Immature natural killer cell (primary cell): ENCODE measurements at regions not wholly inside any gene's neighbourhood (a gene's known extent, or its start where the extent isn't known, plus 50 kb on each side); places are given as distances from the start of the nearest gene placed in this dataset.

Experiments used
- DNase-seq, 3 donors: peaks; one replicate each; pipeline ENCODE4 v3.0.0; 2022; ENCODE audit warnings: mixed read lengths in 1 of 3
- H3K27ac Mint-ChIP-seq, 6 donors: one replicate each; pipeline ENCODE4 v1.8.0; 2020; ENCODE audit warnings: mixed read lengths in 6 of 6, mild to moderate bottlenecking in 5 of 6, inconsistent platforms in 4 of 6, moderate library complexity in 3 of 6
- H3K27me3 Mint-ChIP-seq, 3 donors: one replicate each; pipeline ENCODE4 v1.8.0; 2020 to 2021; ENCODE audit warnings: low read depth in 3 of 3, mild to moderate bottlenecking in 3 of 3, mixed read lengths in 3 of 3, moderate library complexity in 3 of 3, inconsistent platforms in 1 of 3
- H3K36me3 Mint-ChIP-seq, 3 donors: one replicate each; pipeline ENCODE4 v1.8.0; 2020; ENCODE audit warnings: mixed read lengths in 3 of 3, inconsistent platforms in 2 of 3, mild to moderate bottlenecking in 2 of 3
- H3K4me1 Mint-ChIP-seq, 2 donors: one replicate each; pipeline ENCODE4 v1.8.0; 2020; ENCODE audit warnings: inconsistent platforms in 2 of 2, mild to moderate bottlenecking in 2 of 2, mixed read lengths in 2 of 2, moderate library complexity in 1 of 2
- H3K4me3 Mint-ChIP-seq, 5 donors: one replicate each; pipeline ENCODE4 v1.8.0; 2020; ENCODE audit warnings: mild to moderate bottlenecking in 5 of 5, mixed read lengths in 5 of 5, inconsistent platforms in 3 of 5, moderate library complexity in 3 of 5
- H3K9me3 Mint-ChIP-seq, 6 donors: one replicate each; pipeline ENCODE4 v1.8.0; 2020; ENCODE audit warnings: mild to moderate bottlenecking in 6 of 6, mixed read lengths in 6 of 6, inconsistent platforms in 4 of 6, moderate library complexity in 3 of 6

DNA sequence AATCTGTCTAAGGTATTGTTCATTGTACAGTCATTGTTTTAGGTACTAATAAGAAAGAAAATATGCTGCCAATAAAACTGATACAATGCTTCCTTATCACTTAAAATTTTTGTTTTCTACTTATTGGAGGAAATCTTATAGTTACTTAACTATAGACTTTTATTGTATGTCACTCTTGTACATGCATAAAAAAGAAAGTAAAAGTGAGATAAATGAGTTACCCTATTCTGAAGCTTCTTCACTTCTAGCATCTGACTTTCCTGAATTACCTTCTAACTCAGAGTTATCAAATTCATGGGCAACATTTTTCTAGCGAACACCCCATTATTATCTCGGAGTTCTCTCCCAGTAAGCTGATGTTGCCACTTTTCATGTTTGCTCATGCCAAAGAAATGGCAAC, 504.9 kb downstream of the SH2D4B start:
- no peaks in the 10 kb centered on the region for H3K4me1 Mint-ChIP-seq

DNA sequence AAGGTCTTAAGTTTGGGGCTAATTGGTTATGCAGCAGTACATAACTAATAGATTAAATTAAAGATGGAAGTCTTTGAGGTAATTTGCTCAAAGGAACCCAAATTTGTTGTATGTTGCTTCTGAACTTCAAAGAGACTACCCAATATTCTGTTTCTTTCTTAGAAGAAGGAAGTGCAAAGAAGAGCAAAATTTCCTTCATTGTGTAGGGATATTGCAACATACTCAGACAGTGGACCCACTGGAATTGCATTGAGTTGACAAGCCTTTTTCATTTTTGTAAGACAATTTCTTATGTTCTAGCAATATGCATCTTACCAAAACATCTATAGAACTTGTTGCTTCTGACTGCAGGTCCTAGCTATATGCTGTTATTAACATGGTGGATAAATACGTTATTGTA, 527.8 kb downstream of the SH2D4B start:
- DNase-seq = no peak

More for the DNA sequence above, 504.9 kb downstream of the SH2D4B start:
- Mint-ChIP-seq H3K36me3 (no peaks in the 10 kb centered on the region), H3K9me3 (peaks cover 0 to 6% (median 3%) of the 10 kb centered on the region in 6 donors), H3K27ac (no peak overlapping the region), H3K4me3 (no peak overlapping the region), H3K27me3 (peaks cover 0 to 1% (median 0%) of the 10 kb centered on the region in 3 donors)
- DNase-seq = no peak

DNA sequence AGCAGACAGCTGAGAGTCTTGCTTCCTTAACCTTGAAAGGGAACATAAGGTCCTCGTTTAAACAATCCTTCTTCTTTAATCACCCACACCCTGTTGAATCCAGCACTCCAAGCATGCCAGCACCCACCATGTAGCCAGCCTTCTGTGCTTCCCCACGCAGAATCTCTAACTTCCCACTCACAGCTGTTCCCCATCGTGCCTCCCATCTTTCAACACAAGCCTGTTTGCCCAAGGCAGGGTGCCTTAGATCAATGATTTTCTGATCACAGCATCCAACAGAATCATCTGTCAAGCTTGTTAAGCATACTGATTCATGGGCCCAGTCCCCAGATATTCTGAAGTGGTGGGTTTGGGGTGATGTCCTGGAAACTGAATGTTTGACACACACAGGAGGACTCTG, 530.8 kb downstream of the SH2D4B start:
- Mint-ChIP-seq H3K27me3 (peaks cover 0 to 3% (median 0%) of the 10 kb centered on the region in 3 donors), H3K9me3 (peaks cover 0 to 7% (median under 1%) of the 10 kb centered on the region in 6 donors), H3K4me3 (no peak overlapping the region), H3K4me1 (no peaks in the 10 kb centered on the region), H3K27ac (no peak overlapping the region), H3K36me3 (no peaks in the 10 kb centered on the region)
- no peak for DNase-seq

More for the DNA sequence above, 527.8 kb downstream of the SH2D4B start:
- Mint-ChIP-seq H3K4me3 (no peak overlapping the region), H3K27ac (no peak overlapping the region), H3K9me3 (peaks cover 0 to 14% (median under 1%) of the 10 kb centered on the region in 6 donors), H3K36me3 (no peaks in the 10 kb centered on the region), H3K27me3 (peaks cover 0 to 3% (median 0%) of the 10 kb centered on the region in 3 donors), H3K4me1 (no peaks in the 10 kb centered on the region)

DNA sequence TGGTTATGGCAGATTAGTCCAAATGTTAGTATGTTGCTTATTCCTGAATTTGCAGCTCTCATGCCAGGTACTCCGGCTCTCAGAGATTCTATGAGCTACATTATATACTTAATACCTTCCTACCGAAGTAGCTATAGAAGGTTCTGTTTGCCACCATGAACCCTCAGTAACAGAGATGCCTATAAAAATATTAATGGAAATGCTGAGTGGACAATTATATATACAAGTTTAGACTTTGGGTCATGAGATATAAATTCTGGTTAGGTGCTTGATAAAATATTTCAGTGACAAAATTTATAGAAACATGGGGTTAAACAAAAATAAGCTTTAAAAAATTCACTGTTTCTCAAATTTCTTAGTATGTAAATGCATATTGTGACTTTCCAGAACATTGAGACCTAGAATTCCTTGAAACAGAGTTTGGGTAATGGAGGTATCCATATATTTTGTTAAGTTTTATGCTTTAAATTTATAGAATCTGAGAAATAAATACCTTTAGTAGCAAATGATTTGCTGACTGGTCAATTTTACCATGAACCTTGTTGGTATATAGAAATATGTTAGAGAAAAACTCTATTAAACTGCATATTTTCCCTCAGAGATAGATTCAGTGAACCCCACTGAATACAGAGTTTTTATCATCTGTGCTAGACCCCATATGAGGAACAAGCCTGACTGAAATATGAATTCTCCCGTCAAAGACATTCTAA, 533.5 kb downstream of the SH2D4B start:
- Mint-ChIP-seq H3K27me3 (peaks cover 0 to 1% (median 0%) of the 10 kb centered on the region in 3 donors), H3K27ac (no peak overlapping the region), H3K4me3 (no peak overlapping the region), H3K4me1 (no peaks in the 10 kb centered on the region), H3K36me3 (no peaks in the 10 kb centered on the region), H3K9me3 (peaks cover 0 to 4% (median 0%) of the 10 kb centered on the region in 6 donors)
- DNase-seq = no peak

DNA sequence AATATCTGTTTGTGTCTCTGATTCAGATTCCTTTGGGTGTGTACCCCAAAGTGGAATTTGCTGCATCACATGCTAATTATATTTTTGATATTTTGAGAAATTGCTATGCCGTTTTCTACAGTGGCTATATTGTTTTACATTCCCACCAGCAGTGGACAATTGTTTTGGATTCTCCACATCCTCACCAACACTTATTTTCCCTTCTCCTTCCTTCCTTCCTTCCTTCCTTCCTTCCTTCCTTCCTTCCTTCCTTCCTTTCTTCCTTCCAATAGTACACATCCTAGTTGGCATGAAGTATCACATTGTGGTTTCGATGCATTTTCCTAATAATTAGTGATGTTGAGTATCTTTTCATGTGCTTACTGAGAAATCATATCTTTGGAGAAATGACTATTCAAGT, 535.5 kb downstream of the SH2D4B start:
- Mint-ChIP-seq H3K9me3 (peaks cover 0 to 12% (median 2%) of the 10 kb centered on the region in 6 donors), H3K4me3 (no peak overlapping the region), H3K27ac (no peak overlapping the region), H3K36me3 (no peaks in the 10 kb centered on the region), H3K27me3 (peaks cover 0 to 1% (median 0%) of the 10 kb centered on the region in 3 donors), H3K4me1 (no peaks in the 10 kb centered on the region)
- no peak for DNase-seq

DNA sequence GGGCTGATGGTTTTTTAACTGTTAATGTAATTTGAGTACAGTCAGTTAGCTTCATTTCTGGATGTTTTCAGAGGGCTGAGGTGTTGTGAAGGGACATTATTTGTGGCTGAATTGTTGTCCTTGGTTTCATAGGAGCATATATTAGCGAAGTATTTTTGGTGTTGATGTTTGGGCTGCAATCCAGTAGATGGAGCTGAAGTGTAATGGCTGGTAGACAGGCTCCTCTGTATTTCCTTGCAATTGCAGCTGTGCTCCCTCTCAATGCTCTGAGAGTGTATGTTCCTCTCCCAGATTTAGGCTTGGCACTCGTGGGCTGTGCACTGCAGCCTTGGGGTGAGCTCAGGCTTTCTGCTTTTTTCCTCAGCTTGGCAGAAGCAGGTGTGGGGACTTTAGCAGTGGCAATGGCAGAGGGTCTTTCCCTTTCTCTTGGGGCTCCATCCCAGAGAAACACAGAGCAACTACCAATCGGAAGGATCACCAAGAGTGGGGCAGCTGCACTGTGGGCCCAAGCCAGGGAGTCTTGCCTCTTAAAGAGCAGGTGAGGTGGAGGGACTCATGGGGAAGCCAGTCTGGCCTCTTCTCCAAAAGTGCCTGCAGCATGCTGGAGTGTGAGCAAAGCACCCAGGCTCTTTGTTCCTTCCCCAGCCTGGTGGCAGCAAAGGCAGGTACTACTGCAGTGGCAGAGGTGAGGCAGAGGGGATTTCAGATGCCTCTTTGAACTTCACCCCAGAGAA, 544.4 kb downstream of the SH2D4B start:
- Mint-ChIP-seq H3K4me1 (no peaks in the 10 kb centered on the region), H3K36me3 (no peaks in the 10 kb centered on the region), H3K27ac (no peak overlapping the region)

DNA sequence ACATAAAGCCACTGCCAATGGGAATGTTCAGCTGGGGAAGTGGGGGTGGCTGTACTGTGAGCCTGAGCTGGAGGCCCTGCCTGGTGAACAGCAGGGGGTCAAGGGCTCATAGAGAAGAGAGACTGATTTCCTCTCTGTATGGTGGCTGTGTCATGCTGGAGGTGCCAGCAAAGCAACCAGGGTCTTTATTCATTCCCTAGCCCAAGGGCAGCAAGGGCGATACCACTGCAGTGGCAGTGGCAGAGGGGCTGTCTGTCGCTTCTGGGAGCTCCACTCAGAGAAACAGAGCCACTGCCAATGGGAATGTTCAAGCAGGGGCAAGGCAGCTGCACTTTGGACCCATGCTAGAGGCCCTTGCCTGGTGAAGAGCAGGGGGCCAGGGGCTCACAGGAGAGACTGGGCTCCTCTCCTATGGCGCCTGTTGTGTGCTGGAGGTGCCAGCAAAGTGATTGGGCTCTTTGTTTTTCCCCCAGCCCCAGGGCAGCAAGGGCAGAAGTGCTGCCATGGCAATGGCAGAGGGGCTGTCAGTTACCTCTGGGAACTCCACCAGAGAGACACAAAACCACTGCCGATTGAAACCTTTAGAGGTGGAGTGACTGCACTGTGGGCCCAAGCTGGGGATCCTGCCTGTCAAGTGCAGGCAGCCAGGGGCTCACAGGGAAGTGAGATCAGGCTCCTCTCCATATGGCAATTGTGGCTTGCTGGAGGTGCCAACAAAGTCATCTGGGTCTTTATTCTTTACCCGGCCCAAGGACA, 545.1 kb downstream of the SH2D4B start:
- Mint-ChIP-seq H3K27ac (no peak overlapping the region), H3K27me3 (peaks cover 0 to 2% (median 0%) of the 10 kb centered on the region in 3 donors), H3K4me3 (no peak overlapping the region), H3K9me3 (peaks cover 0 to 32% (median 10%) of the 10 kb centered on the region in 6 donors), H3K4me1 (no peaks in the 10 kb centered on the region), H3K36me3 (no peaks in the 10 kb centered on the region)
- DNase-seq = no peak

More for the DNA sequence above, 544.4 kb downstream of the SH2D4B start:
- Mint-ChIP-seq H3K9me3 (peaks cover 0 to 32% (median 9%) of the 10 kb centered on the region in 6 donors), H3K4me3 (no peak overlapping the region), H3K27me3 (peaks cover 0 to 2% (median 0%) of the 10 kb centered on the region in 3 donors)
- DNase-seq = no peak

DNA sequence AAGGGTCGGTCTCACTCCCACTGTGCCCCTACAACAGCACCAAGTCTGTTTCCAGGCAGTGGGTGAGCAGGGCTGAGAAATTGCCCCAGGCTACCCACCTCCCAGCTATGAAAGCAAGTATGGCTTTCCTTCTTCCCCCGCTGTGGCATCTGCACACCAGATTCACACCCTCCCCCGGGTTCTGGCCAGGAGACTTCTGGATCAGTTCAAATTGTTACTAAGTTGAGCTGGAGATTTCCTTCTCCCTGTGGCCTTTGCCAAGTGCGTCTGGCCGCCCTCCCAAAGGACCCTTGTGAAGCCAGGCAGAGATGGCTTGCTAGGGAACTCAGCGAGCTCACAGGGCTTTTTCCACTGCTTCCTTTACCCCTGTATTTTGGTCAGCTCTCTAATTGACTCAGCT, 555.4 kb downstream of the SH2D4B start:
- H3K4me1 Mint-ChIP-seq = no peaks in the 10 kb centered on the region
- no peak for DNase-seq
- H3K27ac Mint-ChIP-seq = no peak overlapping the region
- peaks cover 0 to 5% (median 0%) of the 10 kb centered on the region in 3 donors for H3K27me3 Mint-ChIP-seq
- H3K9me3 Mint-ChIP-seq = peaks cover 5 to 39% (median 6%) of the 10 kb centered on the region in 6 donors
- no peaks in the 10 kb centered on the region for H3K36me3 Mint-ChIP-seq
- no peak overlapping the region for H3K4me3 Mint-ChIP-seq

DNA sequence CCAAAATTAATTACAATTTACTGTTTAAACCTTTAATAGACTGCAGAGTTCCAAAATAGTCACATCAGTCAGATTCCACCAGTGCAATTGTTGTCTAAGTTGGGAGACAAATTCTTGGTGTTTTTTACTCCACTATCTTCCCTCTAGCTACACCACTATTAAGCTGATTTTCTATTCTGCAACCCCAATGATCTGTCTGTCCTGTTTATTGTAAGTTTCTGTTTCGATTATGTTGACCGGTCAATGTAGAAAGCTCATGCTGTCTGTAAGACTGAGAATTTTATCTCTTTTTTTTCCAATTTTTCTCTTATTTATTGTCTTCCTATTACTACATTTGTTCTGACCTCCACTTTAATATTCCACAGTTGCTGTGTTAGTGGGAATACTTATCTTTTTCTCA, 557.5 kb downstream of the SH2D4B start:
- no peak for DNase-seq
- Mint-ChIP-seq H3K4me1 (no peaks in the 10 kb centered on the region), H3K27me3 (peaks cover 0 to 3% (median 0%) of the 10 kb centered on the region in 3 donors), H3K9me3 (peaks cover 5 to 42% (median 6%) of the 10 kb centered on the region in 6 donors), H3K4me3 (no peak overlapping the region), H3K36me3 (no peaks in the 10 kb centered on the region), H3K27ac (no peak overlapping the region)

DNA sequence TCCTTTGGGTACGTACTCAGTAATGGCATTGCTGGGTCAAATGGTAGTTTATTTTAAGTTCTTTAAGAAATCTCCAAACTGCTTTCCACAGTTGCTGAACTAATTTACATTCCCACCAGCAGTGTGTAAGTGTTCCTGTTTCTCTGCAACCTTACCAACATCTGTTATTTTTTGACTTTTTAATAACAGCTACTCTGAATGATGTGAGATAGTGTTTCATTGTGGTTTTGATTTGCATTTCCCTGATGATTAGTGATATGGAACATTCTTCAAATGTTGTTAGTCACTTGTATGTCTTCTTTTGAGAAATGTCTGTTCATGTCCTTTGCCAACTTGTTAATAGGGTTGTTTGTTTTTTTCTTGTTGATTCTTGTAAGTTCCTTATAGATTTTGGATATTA, 558.9 kb downstream of the SH2D4B start:
- no peaks in the 10 kb centered on the region for H3K4me1 Mint-ChIP-seq
- H3K27me3 Mint-ChIP-seq = no peaks in the 10 kb centered on the region
- DNase-seq = no peak
- no peak overlapping the region for H3K27ac Mint-ChIP-seq
- H3K36me3 Mint-ChIP-seq = peaks cover 0 to 3% (median 0%) of the 10 kb centered on the region in 3 donors
- peaks cover 5 to 34% (median 8%) of the 10 kb centered on the region in 6 donors for H3K9me3 Mint-ChIP-seq
- no peak overlapping the region for H3K4me3 Mint-ChIP-seq

DNA sequence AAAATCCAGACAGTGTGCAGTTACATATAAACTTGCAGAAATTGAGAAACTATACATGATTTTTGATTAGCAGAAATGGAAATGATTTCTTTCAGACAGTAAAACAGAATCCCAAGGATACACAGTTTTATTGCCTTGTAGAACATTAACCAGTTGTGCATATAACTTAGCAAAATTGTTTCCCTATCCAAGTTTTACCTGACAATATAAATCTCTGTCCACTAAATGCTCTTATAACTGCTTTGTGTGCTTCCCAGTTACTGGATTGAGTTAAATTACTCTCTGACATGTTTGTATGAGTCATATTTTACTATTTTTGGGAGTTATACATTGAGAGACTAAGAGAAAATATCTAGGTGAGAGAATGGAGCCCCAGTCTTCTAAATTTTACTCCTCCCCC, 563.4 kb downstream of the SH2D4B start:
- Mint-ChIP-seq H3K27ac (no peak overlapping the region), H3K4me1 (no peaks in the 10 kb centered on the region), H3K27me3 (no peaks in the 10 kb centered on the region), H3K4me3 (no peak overlapping the region), H3K36me3 (peaks cover 0 to 3% (median 0%) of the 10 kb centered on the region in 3 donors), H3K9me3 (peaks cover 2 to 25% (median 7%) of the 10 kb centered on the region in 6 donors)
- no peak for DNase-seq

DNA sequence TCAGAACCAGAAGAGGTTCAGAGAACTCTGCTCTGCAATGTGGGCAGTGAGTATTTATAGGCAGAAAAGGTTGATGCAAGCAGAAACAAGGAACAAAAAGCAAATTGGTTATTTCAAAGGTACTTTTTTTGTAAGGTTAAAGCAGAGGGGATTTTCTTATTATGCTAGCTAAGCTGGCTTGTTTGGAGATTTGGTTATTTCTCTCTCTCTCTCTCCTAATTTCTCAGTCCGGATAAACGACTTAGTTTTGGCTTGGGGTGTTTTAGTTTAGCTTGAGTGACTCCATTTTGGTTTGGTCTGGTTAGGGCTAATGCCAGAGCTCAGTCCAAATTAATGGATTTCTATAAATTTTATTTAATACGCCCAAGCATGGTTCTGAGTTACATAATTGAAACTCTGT, 566.8 kb downstream of the SH2D4B start:
- DNase-seq = no peak
- Mint-ChIP-seq H3K27ac (no peak overlapping the region), H3K36me3 (peaks cover 0 to 3% (median 0%) of the 10 kb centered on the region in 3 donors), H3K4me1 (no peaks in the 10 kb centered on the region), H3K9me3 (peaks cover 2 to 17% (median 7%) of the 10 kb centered on the region in 6 donors), H3K4me3 (no peak overlapping the region), H3K27me3 (no peaks in the 10 kb centered on the region)

DNA sequence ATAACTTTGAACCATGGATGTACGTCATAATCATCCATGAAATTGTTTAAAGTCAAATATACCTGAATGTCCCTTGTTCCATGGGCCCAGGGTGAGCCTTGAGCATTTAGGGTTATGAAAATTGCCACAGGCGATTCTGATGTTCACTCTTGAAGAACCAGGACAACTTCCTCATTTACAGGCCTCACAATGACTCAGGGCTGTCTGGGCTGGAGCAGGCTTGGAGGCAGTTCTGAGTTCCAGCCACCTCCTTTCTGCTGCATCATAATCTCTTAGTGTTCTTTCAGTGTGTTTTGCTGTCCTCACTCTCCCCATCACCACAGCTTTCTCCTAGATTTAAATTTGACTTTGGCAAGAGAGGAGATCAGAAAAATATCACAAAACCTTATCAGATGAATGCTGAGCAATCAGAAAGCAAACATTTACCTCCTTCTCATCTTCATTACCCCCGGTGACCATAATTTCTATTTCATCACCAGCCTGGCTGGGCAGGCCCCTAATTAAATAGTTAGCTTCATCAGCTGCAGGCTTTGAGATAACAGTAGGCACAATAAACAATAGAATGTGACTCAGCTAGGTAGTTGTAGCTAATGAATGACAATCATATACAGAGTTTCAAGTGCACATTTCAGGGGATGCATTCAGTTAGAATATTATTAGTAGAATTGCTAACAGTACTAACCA, 571.0 kb downstream of the SH2D4B start:
- Mint-ChIP-seq H3K9me3 (peaks cover 0 to 14% (median 4%) of the 10 kb centered on the region in 6 donors), H3K27ac (no peak overlapping the region), H3K4me3 (no peak overlapping the region), H3K27me3 (peaks cover 0 to 3% (median 0%) of the 10 kb centered on the region in 3 donors), H3K36me3 (no peaks in the 10 kb centered on the region), H3K4me1 (no peaks in the 10 kb centered on the region)
- no peak for DNase-seq
